ENCODE measurements at regions not wholly inside any gene's neighbourhood (a gene's known extent, or its start where the extent isn't known, plus 50 kb on each side); places are given as distances from the start of the nearest gene placed in this dataset.

DNA sequence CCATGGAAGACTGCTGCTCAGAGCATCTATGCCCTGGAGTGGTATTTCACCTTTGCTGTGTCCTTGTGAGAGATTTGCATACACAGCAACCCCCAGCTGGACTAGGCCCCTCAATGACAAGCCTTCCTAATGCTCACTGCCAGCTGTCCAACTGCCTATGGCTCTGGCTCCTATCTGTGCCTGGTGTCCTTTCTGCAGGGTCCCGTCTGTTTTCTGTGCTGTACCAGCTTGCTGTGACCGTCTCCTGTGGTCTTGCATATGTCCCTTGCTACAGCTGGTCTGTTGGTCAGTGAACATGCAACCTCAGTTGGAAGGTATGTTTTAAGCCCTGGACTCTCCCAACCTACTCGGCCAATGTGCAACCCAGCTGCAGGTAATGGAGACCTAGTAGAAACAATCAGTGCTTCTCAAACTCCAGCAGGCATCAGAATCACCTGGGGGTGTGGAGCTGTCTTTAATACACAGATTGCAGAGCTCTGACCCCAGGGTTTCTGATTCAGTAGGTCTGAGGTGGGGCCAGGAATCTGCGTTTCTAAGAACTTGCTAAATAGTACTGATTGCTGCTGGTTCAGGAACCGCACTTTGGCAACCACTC lies 306.4 kb upstream of the ZNF32 start:
- no peak overlapping the region for H3K4me3 ChIP-seq (ENCODE audit: low read length)
- TF ChIP-seq, protein P1, sequence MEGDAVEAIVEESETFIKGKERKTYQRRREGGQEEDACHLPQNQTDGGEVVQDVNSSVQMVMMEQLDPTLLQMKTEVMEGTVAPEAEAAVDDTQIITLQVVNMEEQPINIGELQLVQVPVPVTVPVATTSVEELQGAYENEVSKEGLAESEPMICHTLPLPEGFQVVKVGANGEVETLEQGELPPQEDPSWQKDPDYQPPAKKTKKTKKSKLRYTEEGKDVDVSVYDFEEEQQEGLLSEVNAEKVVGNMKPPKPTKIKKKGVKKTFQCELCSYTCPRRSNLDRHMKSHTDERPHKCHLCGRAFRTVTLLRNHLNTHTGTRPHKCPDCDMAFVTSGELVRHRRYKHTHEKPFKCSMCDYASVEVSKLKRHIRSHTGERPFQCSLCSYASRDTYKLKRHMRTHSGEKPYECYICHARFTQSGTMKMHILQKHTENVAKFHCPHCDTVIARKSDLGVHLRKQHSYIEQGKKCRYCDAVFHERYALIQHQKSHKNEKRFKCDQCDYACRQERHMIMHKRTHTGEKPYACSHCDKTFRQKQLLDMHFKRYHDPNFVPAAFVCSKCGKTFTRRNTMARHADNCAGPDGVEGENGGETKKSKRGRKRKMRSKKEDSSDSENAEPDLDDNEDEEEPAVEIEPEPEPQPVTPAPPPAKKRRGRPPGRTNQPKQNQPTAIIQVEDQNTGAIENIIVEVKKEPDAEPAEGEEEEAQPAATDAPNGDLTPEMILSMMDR (conservative IDR thresholded peaks at IDR 0.05; ENCODE audit: low read depth, low read length), result no peak
- DNase-seq (ENCODE audit: low read depth), result no peak

DNA sequence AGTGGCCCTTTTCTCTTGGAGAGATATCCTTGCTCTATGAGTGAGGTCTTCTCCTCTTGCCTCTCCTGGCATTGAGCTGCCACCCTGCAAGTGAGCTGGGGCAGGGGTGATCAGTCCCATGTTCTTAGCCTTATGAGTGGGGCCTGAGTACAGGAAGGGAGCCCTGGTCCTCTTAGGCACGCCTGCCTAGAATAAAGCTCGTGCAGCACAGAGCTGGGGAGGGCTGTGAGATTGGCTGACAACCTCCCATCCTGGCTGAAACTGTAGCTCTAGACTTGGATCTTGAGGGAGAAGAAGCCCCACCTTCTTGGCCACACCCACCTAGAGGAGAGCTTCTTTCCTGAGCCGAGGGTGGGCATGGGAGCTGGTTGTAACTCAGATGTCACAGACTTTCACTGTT lies 305.0 kb upstream of the ZNF32 start:
- TF ChIP-seq, protein P1 (conservative IDR thresholded peaks at IDR 0.05; ENCODE audit: low read depth, low read length), result no peak
- H3K4me3 ChIP-seq (ENCODE audit: low read length), result no peak overlapping the region
- DNase-seq (ENCODE audit: low read depth), result no peak

DNA sequence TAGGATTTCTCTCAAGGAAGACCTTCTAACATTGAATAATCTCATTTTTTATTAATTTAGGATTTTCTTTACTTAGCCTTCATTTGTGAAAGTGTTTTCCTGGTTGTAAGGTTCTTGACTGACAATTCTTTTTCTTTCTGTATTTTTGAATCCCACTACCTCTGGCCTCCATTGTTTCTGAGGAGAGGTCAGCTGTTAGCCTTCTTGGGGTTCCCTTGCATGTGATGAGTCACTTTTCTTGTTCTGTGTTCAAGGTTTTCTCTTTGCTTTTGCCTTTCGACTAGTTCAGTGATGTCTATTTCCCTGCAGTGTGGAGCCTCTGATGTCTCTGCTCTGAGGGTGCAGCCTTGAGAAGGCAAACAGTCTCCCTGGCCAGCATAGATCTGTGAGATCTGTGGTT lies 304.1 kb upstream of the ZNF32 start:
- TF ChIP-seq, protein P1 (conservative IDR thresholded peaks at IDR 0.05; ENCODE audit: low read depth, low read length), result no peak
- DNase-seq (ENCODE audit: low read depth), result no peak
- H3K4me3 ChIP-seq (ENCODE audit: low read length), result no peak overlapping the region

DNA sequence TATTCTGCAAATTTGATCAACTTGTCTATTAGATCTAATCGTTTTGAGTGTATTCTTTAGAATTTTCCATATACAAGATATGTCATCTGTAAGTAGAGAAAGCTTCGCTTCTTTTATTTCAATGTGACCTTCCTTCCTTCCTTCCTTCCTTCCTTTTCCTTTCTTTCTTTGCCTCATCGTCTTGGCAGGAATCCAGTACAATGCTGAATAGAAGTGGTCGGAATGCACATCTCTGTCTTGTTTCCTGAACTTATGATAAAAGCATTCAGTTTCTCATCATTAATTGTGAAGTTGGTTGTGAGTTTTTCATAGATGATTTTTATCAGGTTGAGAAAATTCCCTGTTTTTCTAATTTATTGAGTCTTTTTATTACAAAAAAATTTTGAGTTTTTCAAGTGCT lies 300.7 kb upstream of the ZNF32 start:
- no peak for DNase-seq (ENCODE audit: low read depth)
- no peak overlapping the region for H3K4me3 ChIP-seq (ENCODE audit: low read length)
- TF ChIP-seq, protein P1 (conservative IDR thresholded peaks at IDR 0.05; ENCODE audit: low read depth, low read length), result no peak

DNA sequence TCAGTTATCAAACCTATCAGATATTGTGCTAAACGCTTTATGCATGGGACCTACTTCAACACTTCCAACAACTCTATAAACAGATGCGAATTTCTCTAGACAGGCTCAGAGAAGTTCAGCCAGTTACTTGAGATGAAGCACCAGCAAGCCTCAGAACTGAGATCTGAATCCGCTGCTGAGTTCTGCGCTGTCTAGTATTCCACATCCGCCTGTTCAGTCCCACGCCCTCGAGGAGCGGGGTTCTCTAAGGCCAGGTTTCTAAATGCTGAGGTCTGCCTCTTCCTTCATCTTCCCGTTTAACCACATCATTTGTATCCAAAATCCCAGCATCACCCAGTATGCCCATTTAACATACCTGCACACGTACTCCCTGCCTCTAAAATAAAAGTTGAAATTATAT lies 297.8 kb upstream of the ZNF32 start:
- no peak for DNase-seq (ENCODE audit: low read depth)
- TF ChIP-seq, protein P1 (conservative IDR thresholded peaks at IDR 0.05; ENCODE audit: low read depth, low read length), result no peak
- no peak overlapping the region for H3K4me3 ChIP-seq (ENCODE audit: low read length)

DNA sequence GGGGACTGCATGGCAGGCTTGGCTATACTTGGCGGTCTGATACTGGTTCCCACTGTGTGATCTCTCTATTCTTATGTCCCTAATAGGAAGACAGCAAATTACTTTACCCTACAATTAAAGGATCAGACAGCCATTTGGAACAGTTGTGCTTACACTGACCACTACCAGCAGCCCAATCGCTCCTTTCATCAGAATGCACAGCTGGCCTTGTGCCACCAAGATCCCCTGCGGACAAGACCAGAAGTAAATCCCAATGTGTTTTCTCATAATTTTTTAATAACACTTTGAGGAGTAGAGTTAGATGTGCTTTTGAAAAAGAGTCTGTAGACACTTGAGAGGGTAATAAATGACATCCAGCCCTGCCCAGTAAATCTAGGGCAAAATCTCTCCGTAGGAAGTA lies 297.2 kb upstream of the ZNF32 start:
- TF ChIP-seq, protein P1 (conservative IDR thresholded peaks at IDR 0.05; ENCODE audit: low read depth, low read length), result no peak
- H3K4me3 ChIP-seq (ENCODE audit: low read length), result no peak overlapping the region
- no peak for DNase-seq (ENCODE audit: low read depth)

DNA sequence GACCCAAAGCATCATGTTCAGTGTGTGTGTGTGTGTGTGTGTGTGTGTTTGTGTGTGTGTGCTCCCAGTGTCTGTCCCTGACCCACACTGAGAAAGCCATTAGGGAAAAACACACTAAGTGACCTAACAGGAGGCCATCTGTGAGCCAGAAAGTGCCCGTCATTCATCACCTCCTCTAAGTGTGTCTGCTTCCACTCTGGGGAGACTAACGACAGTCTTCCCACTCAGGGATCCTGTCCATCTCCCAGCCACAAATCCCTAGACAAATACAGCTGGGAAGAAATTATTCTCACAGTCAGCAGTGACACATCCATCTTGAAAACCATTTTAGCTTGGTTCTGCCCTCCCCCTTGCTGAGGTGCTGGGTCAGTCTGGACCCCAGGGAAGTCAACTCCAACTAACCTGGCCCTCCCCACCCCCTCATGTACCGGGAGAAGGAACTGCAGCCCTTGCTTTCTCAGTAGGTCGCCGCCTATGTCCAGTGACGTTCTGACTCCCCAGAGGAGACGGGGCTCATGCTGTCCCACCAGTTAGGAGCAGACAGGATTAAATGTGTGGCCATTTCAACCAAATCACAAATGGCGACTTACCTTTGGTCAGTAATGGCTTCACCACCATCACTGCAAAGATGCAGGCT lies 296.5 kb upstream of the ZNF32 start:
- TF ChIP-seq, protein P1 (conservative IDR thresholded peaks at IDR 0.05; ENCODE audit: low read depth, low read length), result no peak

More for the DNA sequence above, 296.5 kb upstream of the ZNF32 start:
- DNase-seq (ENCODE audit: low read depth), result no peak
- H3K4me3 ChIP-seq (ENCODE audit: low read length), result no peak overlapping the region
